SK-N-SH treated with all-trans-retinoic acid at 6 μM for 48 hours (cell line): ENCODE measurements at regions not wholly inside any gene's neighbourhood (a gene's known extent, or its start where the extent isn't known, plus 50 kb on each side); places are given as distances from the start of the nearest gene placed in this dataset.

ENCODE experiments used
- ATAC-seq: fragments of 200-7000 bp; cut with Tn5 transposase; 3 replicates; pipeline ENCODE4 v1.9.1; 2020; ENCODE audit warnings: mild to moderate bottlenecking, moderate library complexity
- ARNTL ChIP-seq: fragments of 450-650 bp; formaldehyde crosslinking; IDR thresholded peaks from 2 replicates; pipeline ENCODE4 v1.5.0; 2020; ENCODE audit warnings: low read depth, mild to moderate bottlenecking, moderate library complexity, borderline replicate concordance
- BACH2 ChIP-seq: fragments of 250-450 bp; sonication (Bioruptor Pico); IDR thresholded peaks from 2 replicates; pipeline ENCODE4 v1.9.0; 2021; ENCODE audit warnings: mild to moderate bottlenecking, borderline replicate concordance
- CREB5 ChIP-seq: fragments of 250-450 bp; sonication (Bioruptor Pico); IDR thresholded peaks from 2 replicates; pipeline ENCODE4 v1.5.1; 2020; ENCODE audit warnings: low read depth, mild to moderate bottlenecking, moderate library complexity
- CSDC2 ChIP-seq: fragments of 250-450 bp; sonication (Bioruptor Pico); IDR thresholded peaks from 2 replicates; pipeline ENCODE4 v1.5.0; 2020; ENCODE audit warnings: mild to moderate bottlenecking, moderate library complexity
- ESRRG ChIP-seq: fragments of 250-450 bp; sonication (Bioruptor Pico); IDR thresholded peaks from 2 replicates; pipeline ENCODE4 v1.6.1; 2021; ENCODE audit warnings: mild to moderate bottlenecking
- ISL1 ChIP-seq: fragments of 250-450 bp; sonication (Bioruptor Pico); IDR thresholded peaks from 2 replicates; pipeline ENCODE4 v2.1.2; 2022; ENCODE audit warnings: mild to moderate bottlenecking, moderate library complexity
- OSR1 ChIP-seq: fragments of 250-450 bp; sonication (Bioruptor Pico); IDR thresholded peaks from 2 replicates; pipeline ENCODE4 v1.8.0; 2022; ENCODE audit warnings: moderate library complexity, mild to moderate bottlenecking, inconsistent platforms
- POU6F1 ChIP-seq: fragments of 250-450 bp; sonication (Bioruptor Pico); IDR thresholded peaks from 2 replicates; pipeline ENCODE4 v1.8.0; 2021; ENCODE audit warnings: low read depth, mild to moderate bottlenecking, moderate library complexity, borderline replicate concordance
- PPARA ChIP-seq: fragments of 250-450 bp; sonication (Bioruptor Pico); IDR thresholded peaks from 2 replicates; pipeline ENCODE4 v1.5.0; 2020; ENCODE audit warnings: mild to moderate bottlenecking, borderline replicate concordance
- RARB ChIP-seq: fragments of 250-450 bp; sonication (Bioruptor Pico); IDR thresholded peaks from 2 replicates; pipeline ENCODE4 v1.8.0; 2021; ENCODE audit warnings: mild to moderate bottlenecking, moderate library complexity
- TCF4 ChIP-seq: fragments of 250-450 bp; sonication (Bioruptor Pico); IDR thresholded peaks from 2 replicates; pipeline ENCODE4 v1.8.0; 2021; ENCODE audit warnings: mild to moderate bottlenecking, moderate library complexity, borderline replicate concordance
- TOX ChIP-seq: fragments of 250-450 bp; sonication (Bioruptor Pico); IDR thresholded peaks from 2 replicates; pipeline ENCODE4 v1.8.0; 2021; ENCODE audit warnings: mild to moderate bottlenecking, moderate library complexity, borderline replicate concordance
- ZC3H10 ChIP-seq: fragments of 250-450 bp; sonication (Bioruptor Pico); IDR thresholded peaks from 2 replicates; pipeline ENCODE4 v1.5.1; 2021; ENCODE audit warnings: mild to moderate bottlenecking, moderate library complexity
- ZFP3 ChIP-seq: fragments of 250-450 bp; sonication (Bioruptor Pico); IDR thresholded peaks from 2 replicates; pipeline ENCODE4 v1.5.0; 2020; ENCODE audit warnings: mild to moderate bottlenecking, moderate library complexity
- ZNF565 ChIP-seq: fragments of 450-650 bp; formaldehyde crosslinking; conservative IDR thresholded peaks from 2 replicates; pipeline ENCODE4 v1.5.0; 2020; ENCODE audit warnings: low read depth, mild to moderate bottlenecking, moderate library complexity
- ZNF70 ChIP-seq: fragments of 450-650 bp; formaldehyde crosslinking; IDR thresholded peaks from 2 replicates; pipeline ENCODE4 v1.5.0; 2020; ENCODE audit warnings: mild to moderate bottlenecking, moderate library complexity
- ZNF8 ChIP-seq: fragments of 450-650 bp; formaldehyde crosslinking; IDR thresholded peaks from 2 replicates; pipeline ENCODE4 v1.5.0; 2020; ENCODE audit warnings: mild to moderate bottlenecking, moderate library complexity
- TF ChIP-seq, protein P1 (sequence below): fragments of 250-450 bp; sonication (Bioruptor Pico); IDR thresholded peaks from 2 replicates; pipeline ENCODE4 v1.5.1; 2021; ENCODE audit warnings: mild to moderate bottlenecking, moderate library complexity
- TF ChIP-seq, protein P2 (sequence below): fragments of 250-450 bp; sonication (Bioruptor Pico); IDR thresholded peaks from 2 replicates; pipeline ENCODE4 v1.5.0; 2020; ENCODE audit warnings: mild to moderate bottlenecking, moderate library complexity
- TF ChIP-seq, protein P3 (sequence below): fragments of 250-450 bp; sonication (Bioruptor Pico); IDR thresholded peaks from 2 replicates; pipeline ENCODE4 v1.8.0; 2020; ENCODE audit warnings: mild to moderate bottlenecking, moderate library complexity, borderline replicate concordance

DNA sequence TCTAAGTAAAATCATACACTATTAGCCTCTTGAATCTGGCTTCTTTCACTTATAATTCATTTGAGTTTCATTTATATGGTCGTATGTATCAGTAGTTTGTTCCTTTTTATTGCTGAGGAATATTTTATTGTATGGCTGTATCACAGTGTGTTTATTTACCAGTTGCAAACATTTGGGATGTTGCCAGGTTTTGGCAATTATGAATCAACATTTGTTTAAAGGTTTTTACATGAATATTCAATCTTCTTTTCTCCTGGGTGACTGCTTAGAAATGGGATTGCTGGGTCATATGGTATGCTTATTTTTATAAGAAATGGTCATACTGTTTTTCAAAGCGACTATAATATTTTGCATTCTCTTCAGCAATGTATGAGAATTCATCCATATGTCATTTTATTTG lies 107.9 kb downstream of the PMAIP1 start:
- ATAC-seq, result no peak
- TF ChIP-seq ZFP3 (CRISPR knock-in tag), result no peak
- TF ChIP-seq ZNF8 (CRISPR knock-in tag), result no peak
- no peak for TF ChIP-seq TOX (CRISPR knock-in tag)
- no peak for TF ChIP-seq POU6F1
- no peak for TF ChIP-seq RARB (CRISPR knock-in tag)

DNA sequence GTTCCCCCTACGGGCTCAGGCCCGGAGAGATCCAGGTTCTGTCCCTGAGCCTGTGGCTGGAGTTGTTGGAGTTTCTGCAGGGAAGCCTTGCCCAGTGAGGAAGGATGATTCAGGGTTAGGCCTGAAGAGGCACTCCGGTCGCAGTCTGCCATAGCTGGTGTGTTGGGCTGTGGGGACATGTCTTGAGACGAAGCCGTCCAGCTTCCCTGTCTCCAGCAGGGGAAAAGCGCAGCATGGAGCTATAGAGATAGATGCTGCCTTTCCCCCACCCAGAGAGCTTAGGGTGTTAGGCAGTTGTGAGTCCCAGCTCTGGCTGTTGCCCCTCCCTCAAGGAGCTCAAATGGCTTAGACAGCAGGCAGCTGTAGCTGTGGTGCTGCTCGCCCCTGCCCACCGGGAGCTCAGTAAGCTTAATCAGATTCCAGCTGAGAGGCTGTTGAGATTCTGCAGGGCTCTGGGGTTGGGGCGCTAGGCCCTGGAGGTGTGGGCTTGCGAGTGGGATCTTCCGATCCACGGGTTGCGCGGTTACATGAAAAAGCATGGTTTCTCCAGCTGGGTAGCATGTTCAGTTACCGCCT lies 103.9 kb downstream of the PMAIP1 start:
- TF ChIP-seq TOX (CRISPR knock-in tag), result no peak
- TF ChIP-seq OSR1 (CRISPR knock-in tag), result no peak
- TF ChIP-seq, protein P1, sequence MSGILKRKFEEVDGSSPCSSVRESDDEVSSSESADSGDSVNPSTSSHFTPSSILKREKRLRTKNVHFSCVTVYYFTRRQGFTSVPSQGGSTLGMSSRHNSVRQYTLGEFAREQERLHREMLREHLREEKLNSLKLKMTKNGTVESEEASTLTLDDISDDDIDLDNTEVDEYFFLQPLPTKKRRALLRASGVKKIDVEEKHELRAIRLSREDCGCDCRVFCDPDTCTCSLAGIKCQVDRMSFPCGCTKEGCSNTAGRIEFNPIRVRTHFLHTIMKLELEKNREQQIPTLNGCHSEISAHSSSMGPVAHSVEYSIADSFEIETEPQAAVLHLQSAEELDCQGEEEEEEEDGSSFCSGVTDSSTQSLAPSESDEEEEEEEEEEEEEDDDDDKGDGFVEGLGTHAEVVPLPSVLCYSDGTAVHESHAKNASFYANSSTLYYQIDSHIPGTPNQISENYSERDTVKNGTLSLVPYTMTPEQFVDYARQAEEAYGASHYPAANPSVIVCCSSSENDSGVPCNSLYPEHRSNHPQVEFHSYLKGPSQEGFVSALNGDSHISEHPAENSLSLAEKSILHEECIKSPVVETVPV (CRISPR knock-in tag), result no peak
- TF ChIP-seq ISL1 (CRISPR knock-in tag), result no peak
- TF ChIP-seq, protein P2, sequence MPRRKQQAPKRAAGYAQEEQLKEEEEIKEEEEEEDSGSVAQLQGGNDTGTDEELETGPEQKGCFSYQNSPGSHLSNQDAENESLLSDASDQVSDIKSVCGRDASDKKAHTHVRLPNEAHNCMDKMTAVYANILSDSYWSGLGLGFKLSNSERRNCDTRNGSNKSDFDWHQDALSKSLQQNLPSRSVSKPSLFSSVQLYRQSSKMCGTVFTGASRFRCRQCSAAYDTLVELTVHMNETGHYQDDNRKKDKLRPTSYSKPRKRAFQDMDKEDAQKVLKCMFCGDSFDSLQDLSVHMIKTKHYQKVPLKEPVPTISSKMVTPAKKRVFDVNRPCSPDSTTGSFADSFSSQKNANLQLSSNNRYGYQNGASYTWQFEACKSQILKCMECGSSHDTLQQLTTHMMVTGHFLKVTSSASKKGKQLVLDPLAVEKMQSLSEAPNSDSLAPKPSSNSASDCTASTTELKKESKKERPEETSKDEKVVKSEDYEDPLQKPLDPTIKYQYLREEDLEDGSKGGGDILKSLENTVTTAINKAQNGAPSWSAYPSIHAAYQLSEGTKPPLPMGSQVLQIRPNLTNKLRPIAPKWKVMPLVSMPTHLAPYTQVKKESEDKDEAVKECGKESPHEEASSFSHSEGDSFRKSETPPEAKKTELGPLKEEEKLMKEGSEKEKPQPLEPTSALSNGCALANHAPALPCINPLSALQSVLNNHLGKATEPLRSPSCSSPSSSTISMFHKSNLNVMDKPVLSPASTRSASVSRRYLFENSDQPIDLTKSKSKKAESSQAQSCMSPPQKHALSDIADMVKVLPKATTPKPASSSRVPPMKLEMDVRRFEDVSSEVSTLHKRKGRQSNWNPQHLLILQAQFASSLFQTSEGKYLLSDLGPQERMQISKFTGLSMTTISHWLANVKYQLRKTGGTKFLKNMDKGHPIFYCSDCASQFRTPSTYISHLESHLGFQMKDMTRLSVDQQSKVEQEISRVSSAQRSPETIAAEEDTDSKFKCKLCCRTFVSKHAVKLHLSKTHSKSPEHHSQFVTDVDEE, result no peak
- no peak for TF ChIP-seq CSDC2 (CRISPR knock-in tag)
- no peak for TF ChIP-seq TCF4 (CRISPR knock-in tag)
- TF ChIP-seq CREB5 (CRISPR knock-in tag), result no peak
- no peak for TF ChIP-seq ARNTL (CRISPR knock-in tag)
- TF ChIP-seq PPARA, result no peak
- no peak for TF ChIP-seq ZNF8 (CRISPR knock-in tag)
- no peak for TF ChIP-seq BACH2 (CRISPR knock-in tag)
- TF ChIP-seq ZNF565 (CRISPR knock-in tag), result no peak
- no peak for TF ChIP-seq ZC3H10 (CRISPR knock-in tag)
- TF ChIP-seq, protein P3, sequence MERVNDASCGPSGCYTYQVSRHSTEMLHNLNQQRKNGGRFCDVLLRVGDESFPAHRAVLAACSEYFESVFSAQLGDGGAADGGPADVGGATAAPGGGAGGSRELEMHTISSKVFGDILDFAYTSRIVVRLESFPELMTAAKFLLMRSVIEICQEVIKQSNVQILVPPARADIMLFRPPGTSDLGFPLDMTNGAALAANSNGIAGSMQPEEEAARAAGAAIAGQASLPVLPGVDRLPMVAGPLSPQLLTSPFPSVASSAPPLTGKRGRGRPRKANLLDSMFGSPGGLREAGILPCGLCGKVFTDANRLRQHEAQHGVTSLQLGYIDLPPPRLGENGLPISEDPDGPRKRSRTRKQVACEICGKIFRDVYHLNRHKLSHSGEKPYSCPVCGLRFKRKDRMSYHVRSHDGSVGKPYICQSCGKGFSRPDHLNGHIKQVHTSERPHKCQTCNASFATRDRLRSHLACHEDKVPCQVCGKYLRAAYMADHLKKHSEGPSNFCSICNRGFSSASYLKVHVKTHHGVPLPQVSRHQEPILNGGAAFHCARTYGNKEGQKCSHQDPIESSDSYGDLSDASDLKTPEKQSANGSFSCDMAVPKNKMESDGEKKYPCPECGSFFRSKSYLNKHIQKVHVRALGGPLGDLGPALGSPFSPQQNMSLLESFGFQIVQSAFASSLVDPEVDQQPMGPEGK (CRISPR knock-in tag), result no peak
- TF ChIP-seq POU6F1, result no peak
- TF ChIP-seq ESRRG (CRISPR knock-in tag), result no peak
- TF ChIP-seq ZNF70 (CRISPR knock-in tag), result no peak
- no peak for TF ChIP-seq ZFP3 (CRISPR knock-in tag)
- TF ChIP-seq, all 23 proteins: peak for 0
- ATAC-seq, result no peak
